Prostate gland (tissue), 2 donors: ENCODE measurements at regions not wholly inside any gene's neighbourhood (a gene's known extent, or its start where the extent isn't known, plus 50 kb on each side); places are given as distances from the start of the nearest gene placed in this dataset.

Experiments
- DNase-seq: peaks from one replicate; pipeline ENCODE4 v3.0.0-alpha.2; 2019; ENCODE audit warnings: low spot score
- H3K27ac ChIP-seq, 2 donors: fragments of 200-600 bp; sonication (generic); 2 replicates each; pipeline ENCODE4 v1.5.1; 2017 to 2019
- H3K27me3 ChIP-seq: fragments of 200-600 bp; sonication (generic); replicated peaks from 2 replicates; pipeline ENCODE4 v1.5.1; 2019; ENCODE audit not compliant: insufficient read depth
- H3K36me3 ChIP-seq, 2 donors: fragments of 200-600 bp; sonication (generic); 1 replicate in 1 of 2; 2 replicates in 1 of 2; pipeline versions ENCODE4 v1.5.1 to v1.8.1; 2017 to 2019
- H3K4me1 ChIP-seq: fragments of 200-600 bp; sonication (generic); replicated peaks from 2 replicates; pipeline ENCODE4 v1.5.1; 2019
- H3K4me3 ChIP-seq, 2 donors: fragments of 200-600 bp; sonication (generic); 2 replicates each; pipeline ENCODE4 v1.5.1; 2017 to 2019
- H3K9me3 ChIP-seq: fragments of 200-600 bp; sonication (generic); 2 replicates; pipeline ENCODE4 v1.5.1; 2017
- CTCF ChIP-seq, 4 experiments: fragments of 200-600 bp in 2 of 4; fragments of 450-650 bp in 2 of 4; sonication (generic) in 2 of 4; IDR thresholded peaks; 1 replicate in 3 of 4; 2 replicates in 1 of 4; pipeline ENCODE4 v1.5.1; 2016 to 2019; ENCODE audit warnings: antibody characterized with exemption in 4 of 4, mild to moderate bottlenecking in 2 of 4, moderate library complexity in 2 of 4
- POLR2A ChIP-seq: fragments of 450-650 bp; IDR thresholded peaks from one replicate; pipeline ENCODE4 v1.6.1; 2016; ENCODE audit warnings: antibody characterized with exemption, mild to moderate bottlenecking
- POLR2AphosphoS5 ChIP-seq: sonication (generic); formaldehyde crosslinking; IDR thresholded peaks from one replicate; pipeline ENCODE4 v1.6.1; 2017; ENCODE audit warnings: antibody characterized with exemption
- WGBS: methylation state at CpG from one replicate; pipeline ENCODE4 v1.1.5; 2018; 5-methylcytosine and 5-hydroxymethylcytosine counted together
- intact Hi-C: fragments of 100-400 bp; cut with DNase I; formaldehyde crosslinking; loops from one replicate; pipeline ENCODE4 v1.14.2; 2022

- no peaks in the 10 kb centered on the region for H3K9me3 ChIP-seq
- 66% methylated on average over 2 of the region's 2 CpGs for WGBS
- no peaks in the 10 kb centered on the region for H3K4me1 ChIP-seq
- H3K27ac ChIP-seq = no peak overlapping the region
- DNase-seq = no peak
- H3K4me3 ChIP-seq = no peak overlapping the region
- H3K27me3 ChIP-seq = no peaks in the 10 kb centered on the region
- intact Hi-C loops = no loop called here
- no peaks in the 10 kb centered on the region for H3K36me3 ChIP-seq
- TF ChIP-seq POLR2AphosphoS5 (no peak), POLR2A (no peak), CTCF (IDR thresholded peaks at IDR 0.05) (no peak)
These were observed 621.4 kb upstream of the RGS18 start for GRCh38 chr1:191536791-191537429.

DNA sequence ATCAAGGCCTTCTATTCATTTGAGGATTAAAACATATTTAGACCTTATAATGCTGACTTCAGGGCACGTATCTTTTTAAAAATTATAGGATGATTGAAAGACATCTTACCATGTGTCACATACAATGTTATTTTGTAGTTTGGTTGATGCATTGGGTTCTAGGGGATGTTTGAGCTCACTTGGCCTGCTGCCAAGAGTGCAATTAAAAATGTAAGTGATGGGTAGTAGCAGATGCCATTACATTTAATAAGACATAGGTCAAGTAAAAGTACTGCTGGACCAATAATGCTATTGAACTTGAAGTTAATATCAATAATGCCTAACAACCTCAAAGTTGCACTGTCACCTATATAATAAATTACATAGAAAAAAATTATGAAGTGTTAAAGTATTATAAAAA is 616.5 kb upstream of the RGS18 start:
- H3K9me3 ChIP-seq = no peaks in the 10 kb centered on the region
- H3K27me3 ChIP-seq = no peaks in the 10 kb centered on the region
- no peaks in the 10 kb centered on the region for H3K4me1 ChIP-seq
- H3K36me3 ChIP-seq = no peaks in the 10 kb centered on the region
- DNase-seq = no peak
- intact Hi-C loops = no loop called here
- H3K27ac ChIP-seq = no peak overlapping the region
- H3K4me3 ChIP-seq = no peak overlapping the region
- 82% methylated on average over 1 of the region's 1 CpG for WGBS
- no peak for TF ChIP-seq POLR2AphosphoS5

DNA sequence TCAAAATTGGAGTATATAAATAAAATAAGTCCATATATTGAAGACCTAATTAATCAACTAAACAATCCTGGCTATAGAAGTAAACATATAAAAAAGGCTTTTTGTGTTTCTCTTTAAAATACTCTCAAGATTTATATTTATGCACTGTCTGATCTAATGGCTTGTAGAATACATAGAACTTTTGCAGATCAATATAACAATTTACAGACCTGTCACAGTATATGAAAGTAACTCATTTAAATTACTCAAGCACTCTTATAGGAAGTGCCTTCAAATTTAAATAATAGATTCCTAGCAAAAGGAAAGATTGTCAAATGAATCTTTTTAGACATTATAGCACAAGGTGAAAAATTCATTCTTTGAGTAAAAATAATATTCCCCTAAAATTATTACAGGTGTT is 615.8 kb upstream of the RGS18 start:
- H3K36me3 ChIP-seq = no peaks in the 10 kb centered on the region
- DNase-seq = no peak
- no peaks in the 10 kb centered on the region for H3K9me3 ChIP-seq
- no peaks in the 10 kb centered on the region for H3K27me3 ChIP-seq
- no peak overlapping the region for H3K4me3 ChIP-seq
- intact Hi-C loops = no loop called here
- TF ChIP-seq POLR2AphosphoS5 (no peak), POLR2A (no peak), CTCF (IDR thresholded peaks at IDR 0.05) (no peak)
- H3K27ac ChIP-seq = no peak overlapping the region
- H3K4me1 ChIP-seq = no peaks in the 10 kb centered on the region

- no peak for TF ChIP-seq CTCF (IDR thresholded peaks at IDR 0.05)
- TF ChIP-seq POLR2A = no peak
- Histone ChIP-seq H3K27me3 (no peaks in the 10 kb centered on the region), H3K27ac (no peak overlapping the region), H3K4me1 (no peaks in the 10 kb centered on the region), H3K4me3 (no peak overlapping the region), H3K36me3 (no peaks in the 10 kb centered on the region), H3K9me3 (no peaks in the 10 kb centered on the region)
- intact Hi-C loops = no loop called here
- no peak for DNase-seq
- 63% methylated on average over 1 of the region's 1 CpG for WGBS
These were observed 611.5 kb upstream of the RGS18 start for GRCh38 chr1:191546803-191547202.

- H3K4me1 ChIP-seq = no peaks in the 10 kb centered on the region
- no peak overlapping the region for H3K4me3 ChIP-seq
- TF ChIP-seq CTCF (IDR thresholded peaks at IDR 0.05) (no peak), POLR2AphosphoS5 (no peak)
- H3K9me3 ChIP-seq = no peaks in the 10 kb centered on the region
- DNase-seq = no peak
- H3K27ac ChIP-seq = no peak overlapping the region
- H3K27me3 ChIP-seq = no peaks in the 10 kb centered on the region
- intact Hi-C loops = no loop called here
- H3K36me3 ChIP-seq = no peaks in the 10 kb centered on the region
- WGBS = 87% methylated on average over 2 of the region's 2 CpGs
These were observed 607.2 kb upstream of the RGS18 start for GRCh38 chr1:191551019-191551418.
